ENCODE measurements at regions not wholly inside any gene's neighbourhood (a gene's known extent, or its start where the extent isn't known, plus 50 kb on each side); places are given as distances from the start of the nearest gene placed in this dataset.

GRCh38 chr2:6665093-6666045 lies 200.3 kb downstream of the CMPK2 start:
- no peak for DNase-seq (ENCODE audit: low spot score)

- no peak for DNase-seq (ENCODE audit: low spot score)
These were observed 198.4 kb downstream of the CMPK2 start for GRCh38 chr2:6667326-6667725.

- DNase-seq (ENCODE audit: low spot score), result no peak
These were observed 193.8 kb downstream of the CMPK2 start for GRCh38 chr2:6671913-6672312.

GRCh38 chr2:6674381-6674780 lies 191.3 kb downstream of the CMPK2 start:
- DNase-seq (ENCODE audit: low spot score), result no peak

- DNase-seq (ENCODE audit: low spot score), result no peak
These were observed 189.9 kb downstream of the CMPK2 start for GRCh38 chr2:6675791-6676190.

GRCh38 chr2:6676241-6676640 lies 189.5 kb downstream of the CMPK2 start:
- DNase-seq (ENCODE audit: low spot score), result no peak

GRCh38 chr2:6676776-6677175 lies 188.9 kb downstream of the CMPK2 start:
- DNase-seq (ENCODE audit: low spot score), result no peak

- DNase-seq (ENCODE audit: low spot score), result no peak
These were observed 186.2 kb downstream of the CMPK2 start for GRCh38 chr2:6679471-6679870.

GRCh38 chr2:6683516-6683915 lies 182.2 kb downstream of the CMPK2 start:
- DNase-seq (ENCODE audit: low spot score), result no peak

GRCh38 chr2:6685447-6685846 lies 180.3 kb downstream of the CMPK2 start:
- no peak for DNase-seq (ENCODE audit: low spot score)

- no peak for DNase-seq (ENCODE audit: low spot score)
These were observed 173.7 kb downstream of the CMPK2 start for GRCh38 chr2:6692056-6692455.

- DNase-seq (ENCODE audit: low spot score), result no peak
These were observed 172.9 kb downstream of the CMPK2 start for GRCh38 chr2:6692819-6693218.

GRCh38 chr2:6694555-6694954 lies 171.2 kb downstream of the CMPK2 start:
- DNase-seq (ENCODE audit: low spot score), result no peak

GRCh38 chr2:6700335-6700734 lies 165.4 kb downstream of the CMPK2 start:
- DNase-seq (ENCODE audit: low spot score), result no peak

- DNase-seq (ENCODE audit: low spot score), result no peak
These were observed 161.6 kb downstream of the CMPK2 start for GRCh38 chr2:6704077-6704476.

GRCh38 chr2:6721395-6721794 lies 144.3 kb downstream of the CMPK2 start:
- DNase-seq (ENCODE audit: low spot score), result no peak

GRCh38 chr2:6722574-6722973 lies 143.1 kb downstream of the CMPK2 start:
- no peak for DNase-seq (ENCODE audit: low spot score)

- no peak for DNase-seq (ENCODE audit: low spot score)
These were observed 141.7 kb downstream of the CMPK2 start for GRCh38 chr2:6723865-6724604.

- DNase-seq (ENCODE audit: low spot score), result no peak
These were observed 141.0 kb downstream of the CMPK2 start for GRCh38 chr2:6724605-6725140.

GRCh38 chr2:6728156-6728555 lies 137.6 kb downstream of the CMPK2 start:
- DNase-seq (ENCODE audit: low spot score), result no peak

- no peak for DNase-seq (ENCODE audit: low spot score)
These were observed 135.7 kb downstream of the CMPK2 start for GRCh38 chr2:6730003-6730402.

- DNase-seq (ENCODE audit: low spot score), result no peak
These were observed 134.8 kb downstream of the CMPK2 start for GRCh38 chr2:6730649-6731532.
